A549 (cell line): ENCODE measurements at regions not wholly inside any gene's neighbourhood (a gene's known extent, or its start where the extent isn't known, plus 50 kb on each side); places are given as distances from the start of the nearest gene placed in this dataset.

ENCODE experiments used
- ATAC-seq, 2 experiments: fragments of 200-7000 bp in 1 of 2; fragments of >200 bp in 1 of 2; cut with Nextera tagmentation in 1 of 2; cut with Tn5 transposase in 1 of 2; 3 replicates each; pipeline versions ENCODE4 v1.8.0 to v1.9.1; 2018 to 2020; ENCODE audit warnings: mild to moderate bottlenecking in 1 of 2, moderate library complexity in 1 of 2
- CTCF ChIA-PET: fragments of 300-600 bp; sonication (Branson Sonifier 250); formaldehyde crosslinking; extraction: SDS; loops from one replicate; lab custom pipeline; 2021; ENCODE audit warnings: antibody characterized with exemption, inconsistent platforms; lab: Yijun Ruan, JAX
- POLR2A ChIA-PET: fragments of 350-600 bp; formaldehyde crosslinking; extraction: SDS; loops from one replicate; lab custom pipeline; 2021; ENCODE audit warnings: antibody characterized with exemption, inconsistent platforms; lab: Yijun Ruan, JAX
- DNase-seq, 2 experiments: peaks; one replicate each; pipeline versions ENCODE4 v3.0.0 to v3.0.0-alpha.2; 2011 to 2016; ENCODE audit warnings: low read depth in 1 of 2, low spot score in 1 of 2
- FAIRE-seq: peaks from 2 replicates; lab custom pipeline; 2011; peaks lifted over from hg19 to GRCh38; lab: Jason Lieb, UNC
- H3K27ac ChIP-seq, 2 experiments: fragments of >200 bp; sonication (Bioruptor Twin); formaldehyde crosslinking; 3 replicates each; pipeline ENCODE4 v1.5.1; 2016 to 2017
- H3K4me1 ChIP-seq: fragments of >200 bp; sonication (Bioruptor Twin); formaldehyde crosslinking; 3 replicates; pipeline ENCODE4 v1.6.1; 2016
- H3K4me2 ChIP-seq: fragments of >200 bp; sonication (Bioruptor Twin); formaldehyde crosslinking; 3 replicates; pipeline ENCODE4 v1.6.1; 2016
- H3K4me3 ChIP-seq: fragments of >200 bp; sonication (Bioruptor Twin); formaldehyde crosslinking; 3 replicates; pipeline ENCODE4 v1.5.1; 2016
- H3K9me3 ChIP-seq: fragments of >200 bp; sonication (Bioruptor Twin); formaldehyde crosslinking; 3 replicates; pipeline ENCODE4 v1.6.1; 2016
- ATOH8 ChIP-seq: fragments of 250-450 bp; sonication (Bioruptor Pico); IDR thresholded peaks from 2 replicates; pipeline ENCODE4 v1.5.0; 2020; ENCODE audit warnings: low read depth, mild to moderate bottlenecking, moderate library complexity
- CEBPB ChIP-seq, 2 experiments: fragments of >200 bp in 1 of 2; sonication (Bioruptor Twin) in 1 of 2; formaldehyde crosslinking in 1 of 2; IDR thresholded peaks; 2 replicates each; pipeline ENCODE4 v1.6.1; 2012 to 2016
- E2F6 ChIP-seq: IDR thresholded peaks from 2 replicates; pipeline ENCODE4 v1.6.1; 2012; ENCODE audit warnings: low read depth, borderline replicate concordance
- EHF ChIP-seq: fragments of 250-450 bp; sonication (Bioruptor Pico); IDR thresholded peaks from 2 replicates; pipeline ENCODE4 v1.5.0; 2020; ENCODE audit warnings: mild to moderate bottlenecking
- GATA3 ChIP-seq: IDR thresholded peaks from 2 replicates; pipeline ENCODE4 v1.6.1; 2012; ENCODE audit warnings: borderline replicate concordance
- HEYL ChIP-seq: fragments of 250-450 bp; sonication (Bioruptor Pico); IDR thresholded peaks from 2 replicates; pipeline ENCODE4 v1.8.0; 2021; ENCODE audit warnings: mild to moderate bottlenecking, moderate library complexity
- HOXA7 ChIP-seq: fragments of 250-450 bp; sonication (Bioruptor Pico); IDR thresholded peaks from 2 replicates; pipeline ENCODE4 v1.5.0; 2020; ENCODE audit warnings: mild to moderate bottlenecking, moderate library complexity
- HOXB13 ChIP-seq: fragments of 250-450 bp; sonication (Bioruptor Pico); IDR thresholded peaks from 2 replicates; pipeline ENCODE4 v1.5.0; 2020; ENCODE audit warnings: low read depth, mild to moderate bottlenecking, moderate library complexity
- JUN ChIP-seq, 2 experiments: fragments of >200 bp; sonication (Bioruptor Twin); formaldehyde crosslinking; IDR thresholded peaks; 2 replicates in 1 of 2; 3 replicates in 1 of 2; pipeline ENCODE4 v1.6.1; 2016 to 2017
- KDM5A ChIP-seq: fragments of 200-600 bp; sonication (generic); IDR thresholded peaks from 2 replicates; pipeline ENCODE4 v1.6.1; 2016; ENCODE audit warnings: antibody characterized with exemption, mild to moderate bottlenecking
- MAX ChIP-seq: IDR thresholded peaks from 2 replicates; pipeline ENCODE4 v1.6.1; 2012
- MYC ChIP-seq: IDR thresholded peaks from 2 replicates; pipeline ENCODE4 v1.6.1; 2012; ENCODE audit warnings: mild to moderate bottlenecking, inconsistent platforms, low read length, improper control_type of control experiment, borderline replicate concordance
- NPAS2 ChIP-seq: fragments of 250-450 bp; sonication (Bioruptor Pico); IDR thresholded peaks from 2 replicates; pipeline ENCODE4 v1.8.0; 2022; ENCODE audit warnings: mild to moderate bottlenecking, moderate library complexity, borderline replicate concordance
- NR3C1 ChIP-seq: fragments of >200 bp; sonication (Bioruptor Twin); formaldehyde crosslinking; IDR thresholded peaks from 3 replicates; pipeline ENCODE4 v1.6.1; 2017
- PBX3 ChIP-seq: IDR thresholded peaks from 2 replicates; pipeline ENCODE4 v1.6.1; 2012
- POLR2AphosphoS2 ChIP-seq: conservative IDR thresholded peaks from 2 replicates; pipeline ENCODE4 v1.6.1; 2012; ENCODE audit warnings: low read length, improper control_type of control experiment, inconsistent platforms
- RAD21 ChIP-seq, 2 experiments: fragments of >200 bp in 1 of 2; sonication (Bioruptor Twin) in 1 of 2; formaldehyde crosslinking in 1 of 2; IDR thresholded peaks in 1 of 2; conservative IDR thresholded peaks in 1 of 2; 2 replicates in 1 of 2; 3 replicates in 1 of 2; pipeline ENCODE4 v1.6.1; 2012 to 2018; ENCODE audit warnings: inconsistent platforms in 1 of 2
- RARB ChIP-seq: fragments of 250-450 bp; sonication (Bioruptor Pico); IDR thresholded peaks from 2 replicates; pipeline ENCODE4 v1.8.0; 2021; ENCODE audit warnings: mild to moderate bottlenecking, moderate library complexity
- SREBF2 ChIP-seq: fragments of 450-650 bp; IDR thresholded peaks from 2 replicates; pipeline ENCODE4 v1.6.1; 2014; ENCODE audit warnings: mild to moderate bottlenecking, moderate library complexity
- ZC3H11A ChIP-seq: fragments of 450-650 bp; IDR thresholded peaks from 2 replicates; pipeline ENCODE4 v1.6.1; 2014; ENCODE audit warnings: antibody characterized with exemption, mild to moderate bottlenecking
- ZSCAN20 ChIP-seq: fragments of 250-450 bp; sonication (Bioruptor Pico); IDR thresholded peaks from 2 replicates; pipeline ENCODE4 v1.8.0; 2022; ENCODE audit warnings: mild to moderate bottlenecking, moderate library complexity
- WGBS: methylation state at CpG from one replicate; pipeline ENCODE4 v1.1.6; 2017; ENCODE audit errors: missing lambda C conversion rate; 5-methylcytosine and 5-hydroxymethylcytosine counted together
- TF ChIP-seq, protein P1 (sequence below): fragments of >200 bp; sonication (Bioruptor Twin); formaldehyde crosslinking; IDR thresholded peaks from 3 replicates; pipeline ENCODE4 v1.5.1; 2016
- TF ChIP-seq, protein P2 (sequence below): fragments of 450-650 bp; IDR thresholded peaks from 2 replicates; pipeline ENCODE4 v1.6.1; 2014; ENCODE audit warnings: antibody characterized with exemption

GRCh38 chr18:27449104-27449503 lies 264.0 kb upstream of the CHST9 start:
- FAIRE-seq = no peak
- DNase-seq = no peak
- no peak overlapping the region for H3K4me2 ChIP-seq
- 45% methylated on average over 7 of the region's 7 CpGs for WGBS
- CTCF ChIA-PET = no interaction called here
- H3K9me3 ChIP-seq = no peaks in the 10 kb centered on the region
- H3K4me1 ChIP-seq = no peaks in the 10 kb centered on the region
- POLR2A ChIA-PET = no interaction called here
- no peak for ATAC-seq
- no peak overlapping the region for H3K27ac ChIP-seq
- TF ChIP-seq RAD21 (conservative IDR thresholded peaks at IDR 0.05 in 1 of 2, IDR thresholded peaks at IDR 0.05 in 1 of 2) = no peak
- no peak for TF ChIP-seq ZSCAN20 (CRISPR knock-in tag)
- TF ChIP-seq HOXA7 = no peak
- TF ChIP-seq E2F6 = no peak
- TF ChIP-seq MYC = no peak
- no peak for TF ChIP-seq NPAS2 (CRISPR knock-in tag)
- TF ChIP-seq, protein P1, sequence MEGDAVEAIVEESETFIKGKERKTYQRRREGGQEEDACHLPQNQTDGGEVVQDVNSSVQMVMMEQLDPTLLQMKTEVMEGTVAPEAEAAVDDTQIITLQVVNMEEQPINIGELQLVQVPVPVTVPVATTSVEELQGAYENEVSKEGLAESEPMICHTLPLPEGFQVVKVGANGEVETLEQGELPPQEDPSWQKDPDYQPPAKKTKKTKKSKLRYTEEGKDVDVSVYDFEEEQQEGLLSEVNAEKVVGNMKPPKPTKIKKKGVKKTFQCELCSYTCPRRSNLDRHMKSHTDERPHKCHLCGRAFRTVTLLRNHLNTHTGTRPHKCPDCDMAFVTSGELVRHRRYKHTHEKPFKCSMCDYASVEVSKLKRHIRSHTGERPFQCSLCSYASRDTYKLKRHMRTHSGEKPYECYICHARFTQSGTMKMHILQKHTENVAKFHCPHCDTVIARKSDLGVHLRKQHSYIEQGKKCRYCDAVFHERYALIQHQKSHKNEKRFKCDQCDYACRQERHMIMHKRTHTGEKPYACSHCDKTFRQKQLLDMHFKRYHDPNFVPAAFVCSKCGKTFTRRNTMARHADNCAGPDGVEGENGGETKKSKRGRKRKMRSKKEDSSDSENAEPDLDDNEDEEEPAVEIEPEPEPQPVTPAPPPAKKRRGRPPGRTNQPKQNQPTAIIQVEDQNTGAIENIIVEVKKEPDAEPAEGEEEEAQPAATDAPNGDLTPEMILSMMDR = no peak
- TF ChIP-seq HEYL = no peak
- no peak for TF ChIP-seq ATOH8 (CRISPR knock-in tag)
- TF ChIP-seq HOXB13 (CRISPR knock-in tag) = no peak
- no peak for TF ChIP-seq NR3C1
- TF ChIP-seq POLR2AphosphoS2 = no peak
- TF ChIP-seq EHF (CRISPR knock-in tag) = no peak
- no peak for TF ChIP-seq CEBPB (IDR thresholded peaks at IDR 0.05)
- no peak overlapping the region for H3K4me3 ChIP-seq

- no peaks in the 10 kb centered on the region for H3K9me3 ChIP-seq
- H3K4me3 ChIP-seq = no peak overlapping the region
- CTCF ChIA-PET = no interaction called here
- 2% methylated on average over 2 of the region's 2 CpGs for WGBS
- DNase-seq (no peak), ATAC-seq (no peak), FAIRE-seq (no peak)
- TF ChIP-seq KDM5A (no peak), RAD21 (conservative IDR thresholded peaks at IDR 0.05 in 1 of 2, IDR thresholded peaks at IDR 0.05 in 1 of 2) (no peak), HOXA7 (no peak), ZC3H11A (no peak)
- H3K27ac ChIP-seq = no peak overlapping the region
- POLR2A ChIA-PET = no interaction called here
- H3K4me1 ChIP-seq = no peaks in the 10 kb centered on the region
- H3K4me2 ChIP-seq = no peak overlapping the region
These were observed 262.8 kb upstream of the CHST9 start for GRCh38 chr18:27447930-27448329.

DNA sequence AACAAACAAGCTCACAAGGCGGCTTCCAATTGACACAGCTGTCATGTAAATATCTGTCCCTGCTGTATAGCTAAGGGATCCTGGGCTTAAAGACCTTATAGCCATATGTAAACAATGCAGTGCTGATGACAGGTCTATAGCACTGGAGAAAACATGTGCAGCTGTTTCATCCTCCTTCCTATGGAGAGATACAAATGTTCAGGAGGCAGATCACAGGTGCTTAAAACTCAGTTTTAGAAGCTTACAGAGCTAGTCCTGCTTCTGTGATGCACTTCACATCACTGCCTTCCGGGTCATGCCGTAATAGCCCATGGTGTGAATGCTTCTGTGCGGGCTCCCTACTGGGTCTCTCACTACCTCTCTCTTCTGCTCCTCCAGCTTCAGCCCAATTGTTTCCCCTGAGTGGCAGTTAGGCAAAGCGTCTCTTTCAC lies 262.4 kb upstream of the CHST9 start:
- H3K4me2 ChIP-seq = no peak overlapping the region
- WGBS = 13% methylated on average over 5 of the region's 5 CpGs
- no peaks in the 10 kb centered on the region for H3K9me3 ChIP-seq
- TF ChIP-seq SREBF2 = no peak
- TF ChIP-seq ATOH8 (CRISPR knock-in tag) = no peak
- TF ChIP-seq RARB (CRISPR knock-in tag) = no peak
- TF ChIP-seq JUN (IDR thresholded peaks at IDR 0.05) = no peak
- TF ChIP-seq HOXB13 (CRISPR knock-in tag) = no peak
- no peak for TF ChIP-seq MYC
- TF ChIP-seq MAX = no peak
- TF ChIP-seq, protein P2, sequence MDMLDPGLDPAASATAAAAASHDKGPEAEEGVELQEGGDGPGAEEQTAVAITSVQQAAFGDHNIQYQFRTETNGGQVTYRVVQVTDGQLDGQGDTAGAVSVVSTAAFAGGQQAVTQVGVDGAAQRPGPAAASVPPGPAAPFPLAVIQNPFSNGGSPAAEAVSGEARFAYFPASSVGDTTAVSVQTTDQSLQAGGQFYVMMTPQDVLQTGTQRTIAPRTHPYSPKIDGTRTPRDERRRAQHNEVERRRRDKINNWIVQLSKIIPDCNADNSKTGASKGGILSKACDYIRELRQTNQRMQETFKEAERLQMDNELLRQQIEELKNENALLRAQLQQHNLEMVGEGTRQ = no peak
- no peak for TF ChIP-seq PBX3
- no peak for TF ChIP-seq GATA3
- no peak for TF ChIP-seq KDM5A
- TF ChIP-seq, protein P1 = no peak
- H3K27ac ChIP-seq = no peak overlapping the region
- ChIA-PET POLR2A (no interaction called here), CTCF (no interaction called here)
- DNase-seq (no peak), FAIRE-seq (no peak), ATAC-seq (no peak)
- no peaks in the 10 kb centered on the region for H3K4me1 ChIP-seq
- no peak overlapping the region for H3K4me3 ChIP-seq
